MM.1S (cell line): ENCODE measurements at regions not wholly inside any gene's neighbourhood (a gene's known extent, or its start where the extent isn't known, plus 50 kb on each side); places are given as distances from the start of the nearest gene placed in this dataset.

Experiments
- CTCF ChIP-seq: fragments of 300-600 bp; sonication (generic); IDR thresholded peaks from 2 replicates; pipeline ENCODE4 v1.5.1; 2016; ENCODE audit warnings: antibody characterized with exemption, low read length, mixed read lengths
- EZH2 ChIP-seq: fragments of 300-600 bp; sonication (generic); optimal IDR thresholded peaks from 2 replicates; pipeline ENCODE3; 2017; ENCODE audit warnings: low read depth, mild to moderate bottlenecking, antibody characterized with exemption, low read length, mixed read lengths
- EZH2phosphoT487 ChIP-seq: fragments of 300-600 bp; sonication (generic); IDR thresholded peaks from 2 replicates; pipeline ENCODE4 v1.6.1; 2018; ENCODE audit warnings: antibody characterized with exemption, low read length

GRCh38 chr7:25643286-25643685, 415.0 kb upstream of the NPVF start:
- TF ChIP-seq CTCF (no peak), EZH2 (no peak), EZH2phosphoT487 (no peak)
